Kidney (tissue), 13 donors: ENCODE measurements at regions not wholly inside any gene's neighbourhood (a gene's known extent, or its start where the extent isn't known, plus 50 kb on each side); places are given as distances from the start of the nearest gene placed in this dataset.

Experiments used
- DNase-seq, 5 donors: peaks; one replicate each; pipeline ENCODE4 v3.0.0-alpha.2; 2013 to 2020
- FAIRE-seq: peaks from 2 replicates; lab custom pipeline; 2012; peaks lifted over from hg19 to GRCh38; lab: Jason Lieb, UNC
- H3K27ac ChIP-seq, 2 donors: one replicate each; pipeline ENCODE4 v1.7.0; 2013; ENCODE audit warnings: low read depth in 2 of 2, low read length in 2 of 2, inconsistent platforms in 1 of 2
- H3K27me3 ChIP-seq: one replicate; pipeline ENCODE4 v1.7.1; 2013; ENCODE audit warnings: low read length, inconsistent platforms; ENCODE audit not compliant: control insufficient read depth, insufficient read depth
- H3K36me3 ChIP-seq, 3 donors: one replicate each; pipeline versions ENCODE4 v1.7.0 to v1.7.1; 2013; ENCODE audit warnings: low read length in 3 of 3, control low read depth in 1 of 3, inconsistent platforms in 1 of 3; ENCODE audit not compliant: insufficient read depth in 3 of 3, control insufficient read depth in 2 of 3
- H3K4me1 ChIP-seq, 3 donors: one replicate each; pipeline versions ENCODE4 v1.7.0 to v1.7.1; 2013; ENCODE audit warnings: low read length in 3 of 3, inconsistent platforms in 1 of 3, low read depth in 1 of 3; ENCODE audit not compliant: control insufficient read depth in 2 of 3, insufficient read depth in 2 of 3
- H3K4me3 ChIP-seq, 3 donors: one replicate each; pipeline versions ENCODE4 v1.7.0 to v1.8.1; 2013; ENCODE audit warnings: low read length in 3 of 3, control low read depth in 1 of 3, inconsistent platforms in 1 of 3
- H3K9ac ChIP-seq, 3 donors: one replicate each; pipeline versions ENCODE4 v1.7.0 to v1.7.1; 2013; ENCODE audit warnings: low read length in 3 of 3, control low read depth in 1 of 3, inconsistent platforms in 1 of 3
- H3K9me3 ChIP-seq, 3 donors: one replicate each; pipeline versions ENCODE4 v1.7.0 to v1.7.1; 2013; ENCODE audit warnings: low read length in 3 of 3, control low read depth in 1 of 3, inconsistent platforms in 1 of 3; ENCODE audit not compliant: control insufficient read depth in 2 of 3, insufficient read depth in 1 of 3
- CTCF ChIP-seq: IDR thresholded peaks from 3 replicates; pipeline ENCODE4 v1.5.1; 2012; ENCODE audit warnings: mild to moderate bottlenecking, moderate library complexity, borderline replicate concordance; ENCODE audit not compliant: insufficient read depth; ENCODE audit errors: extremely low read depth
- intact Hi-C: fragments of 100-400 bp; cut with DNase I; formaldehyde crosslinking; loops from one replicate; pipeline ENCODE4 v1.11.1; 2022
- donor health status: control.
- donor health status: control.
- donor health status: control.
- donor health status: control.
- donor health status: control.
- donor health status: DM: yes; HTN: yes; CAD: no.
- donor health status: Normal renal cell carcinoma (clear cell type).

DNA sequence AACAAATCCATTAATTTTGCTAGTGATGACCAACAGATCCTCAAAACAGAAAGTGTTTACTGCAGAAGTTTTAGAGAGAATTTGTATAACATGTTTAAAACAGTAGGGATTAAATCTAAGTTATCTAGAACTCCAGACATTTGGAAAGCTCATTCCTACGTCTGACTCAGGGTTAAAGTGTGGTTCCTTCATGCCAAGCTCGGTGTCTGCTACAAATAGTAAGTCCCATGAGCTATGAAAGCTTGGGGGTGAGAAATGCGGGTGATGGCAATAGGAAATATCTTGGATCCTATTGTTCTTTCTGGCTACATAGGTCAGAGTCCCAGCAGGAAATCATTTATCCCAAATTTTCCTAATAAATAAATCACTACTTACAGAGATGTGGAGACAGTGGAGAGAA is 867.1 kb downstream of the UQCRFS1 start:
- H3K4me1 ChIP-seq: no peaks in the 10 kb centered on the region
- DNase-seq (no peak), FAIRE-seq (no peak)
- intact Hi-C loops: no loop called here
- no peak for TF ChIP-seq CTCF
- no peak overlapping the region for H3K4me3 ChIP-seq
- no peaks in the 10 kb centered on the region for H3K36me3 ChIP-seq
- H3K9me3 ChIP-seq: no peaks in the 10 kb centered on the region
- H3K27me3 ChIP-seq: no peaks in the 10 kb centered on the region
- H3K27ac ChIP-seq: no peak overlapping the region
- H3K9ac ChIP-seq: no peak overlapping the region

DNA sequence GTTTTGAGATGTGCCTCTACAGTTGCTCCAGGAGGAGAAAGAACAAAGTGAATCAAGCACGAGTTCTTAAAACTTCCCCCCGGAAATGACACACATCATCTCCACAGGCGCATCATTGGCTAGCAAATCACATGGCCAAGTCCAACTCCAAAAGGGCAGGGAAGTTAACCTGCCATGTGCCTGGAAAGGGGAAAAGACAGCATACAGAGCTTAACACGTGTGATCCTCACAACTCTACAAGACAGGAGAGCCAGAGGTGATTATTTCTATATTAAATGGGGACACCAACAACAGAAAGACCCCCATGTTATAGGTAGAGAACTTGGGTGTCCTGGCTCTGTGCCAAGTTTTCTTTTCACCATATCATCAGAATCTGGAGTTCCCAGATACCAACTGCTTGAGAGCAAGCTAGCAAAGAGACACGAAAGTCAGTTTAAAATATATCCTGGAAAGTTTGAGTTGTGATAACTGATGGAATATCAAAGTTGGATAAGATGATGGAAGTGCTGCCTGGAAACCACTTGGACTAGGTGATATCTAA is 871.1 kb downstream of the UQCRFS1 start:
- no peaks in the 10 kb centered on the region for H3K4me1 ChIP-seq
- H3K9me3 ChIP-seq: peaks cover 0 to 5% (median 0%) of the 10 kb centered on the region in 3 donors
- FAIRE-seq (no peak), DNase-seq (no peak)
- H3K9ac ChIP-seq: no peak overlapping the region
- intact Hi-C loops: no loop called here
- no peaks in the 10 kb centered on the region for H3K27me3 ChIP-seq
- H3K27ac ChIP-seq: no peak overlapping the region
- TF ChIP-seq CTCF: no peak
- no peaks in the 10 kb centered on the region for H3K36me3 ChIP-seq
- no peak overlapping the region for H3K4me3 ChIP-seq

DNA sequence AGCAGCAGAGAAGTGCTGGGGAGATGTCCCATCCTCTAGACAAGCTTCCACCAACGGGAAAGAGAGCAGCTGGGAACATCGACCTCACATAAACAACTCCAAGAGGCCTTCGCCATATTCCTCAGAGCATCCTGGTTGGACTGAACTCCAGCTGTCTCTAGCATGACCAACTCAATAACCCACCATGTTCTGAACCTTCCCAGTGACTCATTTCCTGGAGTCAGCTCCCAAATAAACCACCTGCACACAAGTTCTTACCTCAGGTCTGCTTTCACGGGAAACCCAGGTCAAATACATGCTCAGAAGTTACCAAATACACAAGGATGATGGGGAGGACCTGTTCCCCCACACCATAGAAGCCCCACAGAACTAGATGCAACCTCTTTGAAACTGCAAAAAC is 878.5 kb downstream of the UQCRFS1 start:
- DNase-seq (no peak), FAIRE-seq (no peak)
- H3K4me1 ChIP-seq: no peaks in the 10 kb centered on the region
- intact Hi-C loops: no loop called here
- H3K27ac ChIP-seq: no peak overlapping the region
- H3K27me3 ChIP-seq: no peaks in the 10 kb centered on the region
- no peak overlapping the region for H3K4me3 ChIP-seq
- peaks cover 0 to 5% (median 0%) of the 10 kb centered on the region in 3 donors for H3K9me3 ChIP-seq
- H3K9ac ChIP-seq: no peak overlapping the region
- TF ChIP-seq CTCF: no peak
- H3K36me3 ChIP-seq: no peaks in the 10 kb centered on the region

- Histone ChIP-seq H3K4me1 (no peaks in the 10 kb centered on the region), H3K9me3 (peaks cover 0 to 4% (median 0%) of the 10 kb centered on the region in 3 donors), H3K9ac (no peak overlapping the region), H3K27ac (no peak overlapping the region), H3K27me3 (no peaks in the 10 kb centered on the region), H3K36me3 (no peaks in the 10 kb centered on the region), H3K4me3 (no peak overlapping the region)
- DNase-seq (no peak), FAIRE-seq (no peak)
- intact Hi-C loops: no loop called here
- no peak for TF ChIP-seq CTCF
These were observed 879.0 kb downstream of the UQCRFS1 start for GRCh38 chr19:28333909-28334308.
